B cell (primary cell): ENCODE measurements at regions not wholly inside any gene's neighbourhood (a gene's known extent, or its start where the extent isn't known, plus 50 kb on each side); places are given as distances from the start of the nearest gene placed in this dataset.
"Not testable (repeated sequence)": the region's sequence is repeated elsewhere in the genome, so short reads cannot be mapped to it uniquely, and the experiment has no call there.

Experiments
- ATAC-seq: fragments of 200-7000 bp; cut with Tn5 transposase; one replicate; pipeline ENCODE4 v1.10.0; 2021; ENCODE audit warnings: low read depth, mild to moderate bottlenecking, moderate number of reproducible peaks, moderate library complexity
- CTCF ChIA-PET: fragments of 350-600 bp; sonication (Branson Sonifier 250); formaldehyde crosslinking; loops from one replicate; lab custom pipeline; 2021; ENCODE audit warnings: antibody characterized with exemption, inconsistent platforms; lab: Charles Lee
- POLR2A ChIA-PET: fragments of 350-600 bp; sonication (Branson Sonifier 250); formaldehyde crosslinking; loops from one replicate; lab custom pipeline; 2021; ENCODE audit warnings: antibody characterized with exemption; lab: Charles Lee
- DNase-seq: peaks from one replicate; pipeline ENCODE4 v3.0.0; 2013
- H2AFZ ChIP-seq: 2 replicates; pipeline ENCODE4 v1.6.1; 2012; ENCODE audit warnings: mild to moderate bottlenecking, low read depth, low read length; ENCODE audit not compliant: insufficient read depth, poor library complexity, severe bottlenecking
- H3K27ac ChIP-seq, 2 donors: 1 replicate in 1 of 2; 2 replicates in 1 of 2; pipeline ENCODE4 v1.5.1; 2012 to 2013; ENCODE audit warnings: low read length in 2 of 2, mild to moderate bottlenecking in 2 of 2, moderate library complexity in 1 of 2
- H3K27me3 ChIP-seq, 4 experiments: fragments of 200-600 bp in 1 of 4; sonication (generic) in 1 of 4; replicated peaks in 1 of 4; 1 replicate in 2 of 4; 2 replicates in 2 of 4; pipeline versions ENCODE4 v1.6.1 to v1.7.0; 2013 to 2016; ENCODE audit warnings: low read length in 3 of 4, mild to moderate bottlenecking in 2 of 4, mixed read lengths in 1 of 4, moderate library complexity in 1 of 4; ENCODE audit not compliant: insufficient read depth in 4 of 4, control insufficient read depth in 3 of 4; ENCODE audit errors: control extremely low read depth in 1 of 4
- H3K36me3 ChIP-seq, 2 experiments: replicated peaks in 1 of 2; 1 replicate in 1 of 2; 2 replicates in 1 of 2; pipeline versions ENCODE4 v1.6.1 to v1.7.1; 2013; ENCODE audit warnings: low read length in 1 of 2; ENCODE audit not compliant: insufficient read depth in 2 of 2, control insufficient read depth in 1 of 2; ENCODE audit errors: control extremely low read depth in 1 of 2, extremely low read depth in 1 of 2
- H3K4me1 ChIP-seq, 2 donors: fragments of 200-600 bp in 1 of 2; sonication (generic) in 1 of 2; 1 replicate in 1 of 2; 2 replicates in 1 of 2; pipeline versions ENCODE4 v1.5.1 to v1.6.1; 2013 to 2017; ENCODE audit warnings: low read length in 2 of 2; ENCODE audit not compliant: control insufficient read depth in 2 of 2, insufficient read depth in 2 of 2
- H3K4me2 ChIP-seq: replicated peaks from 2 replicates; pipeline ENCODE3; 2012; ENCODE audit warnings: mild to moderate bottlenecking, low read depth, low read length; ENCODE audit not compliant: poor library complexity, severe bottlenecking
- H3K4me3 ChIP-seq, 5 experiments: fragments of 200-600 bp in 1 of 5; sonication (generic) in 1 of 5; 1 replicate in 3 of 5; 2 replicates in 2 of 5; pipeline versions ENCODE4 v1.5.1 to v1.7.0; 2011 to 2016; ENCODE audit warnings: low read length in 4 of 5, mild to moderate bottlenecking in 4 of 5, low read depth in 2 of 5, control low read depth in 1 of 5, moderate library complexity in 1 of 5; ENCODE audit not compliant: insufficient read depth in 1 of 5; ENCODE audit errors: control extremely low read depth in 1 of 5, extremely low read depth in 1 of 5
- H3K79me2 ChIP-seq: fragments of 200-600 bp; sonication (generic); one replicate; pipeline ENCODE4 v1.6.0; 2016; ENCODE audit warnings: low read length; ENCODE audit not compliant: control insufficient read depth, insufficient read depth
- H3K9ac ChIP-seq: fragments of 200-600 bp; sonication (generic); 2 replicates; pipeline ENCODE4 v1.6.1; 2017; ENCODE audit warnings: mild to moderate bottlenecking, low read length, moderate library complexity
- H3K9me3 ChIP-seq, 3 donors: one replicate each; pipeline versions ENCODE4 v1.6.1 to v1.7.1; 2013; ENCODE audit warnings: low read length in 2 of 3; ENCODE audit not compliant: control insufficient read depth in 2 of 3, insufficient read depth in 1 of 3; ENCODE audit errors: control extremely low read depth in 1 of 3
- H4K20me1 ChIP-seq: 2 replicates; pipeline ENCODE4 v1.6.0; 2012; ENCODE audit warnings: mild to moderate bottlenecking, low read length; ENCODE audit not compliant: insufficient read depth, control insufficient read depth, poor library complexity, severe bottlenecking
- H3K27ac Mint-ChIP-seq: one replicate; pipeline ENCODE4 v1.8.0; 2021; ENCODE audit warnings: mixed read lengths
- H3K27me3 Mint-ChIP-seq: one replicate; pipeline ENCODE4 v1.8.0; 2021; ENCODE audit warnings: mixed read lengths
- H3K4me1 Mint-ChIP-seq: one replicate; pipeline ENCODE4 v1.8.0; 2021; ENCODE audit warnings: mixed read lengths
- H3K4me3 Mint-ChIP-seq: one replicate; pipeline ENCODE4 v1.8.0; 2021; ENCODE audit warnings: mixed read lengths
- H3K9me3 Mint-ChIP-seq: one replicate; pipeline ENCODE4 v1.8.0; 2022; ENCODE audit warnings: mixed read lengths; ENCODE audit not compliant: insufficient read depth
- WGBS: methylation state at CpG from one replicate; pipeline ENCODE4 v1.1.5; 2013; ENCODE audit warnings: missing lambda C conversion rate; ENCODE audit not compliant: insufficient coverage; 5-methylcytosine and 5-hydroxymethylcytosine counted together
- intact Hi-C: fragments of 100-400 bp; cut with micrococcal nuclease; formaldehyde crosslinking; loops from one replicate; pipeline ENCODE4 v1.10.0; 2022

DNA sequence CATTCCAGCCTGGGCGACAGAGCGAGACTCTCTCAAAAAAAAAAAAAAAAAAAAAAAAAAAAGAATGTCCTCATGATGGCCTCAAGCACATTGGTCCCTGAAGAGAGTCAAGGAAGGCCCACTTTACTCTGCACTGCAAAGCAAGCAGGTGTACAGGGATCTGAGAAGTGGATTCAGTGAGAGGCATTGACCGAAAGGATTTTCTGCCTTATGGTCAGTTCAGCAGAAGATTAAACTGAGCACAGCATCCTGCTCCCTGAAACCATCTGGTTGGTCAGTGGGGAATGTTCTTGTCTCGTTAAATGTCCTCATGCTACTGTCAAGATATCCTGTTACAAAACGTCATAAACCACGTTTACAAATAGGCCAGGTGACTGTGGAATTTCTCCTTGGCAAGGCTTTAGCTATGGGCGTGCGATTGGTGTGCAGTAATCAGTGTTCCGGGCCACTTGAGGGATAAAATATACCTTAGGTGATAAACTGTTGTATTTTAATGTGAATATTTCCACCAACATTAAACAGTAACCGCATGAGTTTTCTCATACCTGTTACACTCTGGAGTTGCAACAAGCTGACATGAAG is 195.0 kb downstream of the ADRA2C start:
- CTCF ChIA-PET, intact Hi-C loops, H4K20me1 ChIP-seq, H3K4me3 ChIP-seq, ATAC-seq, H3K79me2 ChIP-seq, H3K9me3 ChIP-seq, H3K4me1 ChIP-seq, H3K36me3 ChIP-seq, H2AFZ ChIP-seq, H3K27me3 Mint-ChIP-seq, H3K4me3 Mint-ChIP-seq, H3K27ac ChIP-seq, H3K27me3 ChIP-seq, POLR2A ChIA-PET, H3K4me2 ChIP-seq, H3K27ac Mint-ChIP-seq, H3K9ac ChIP-seq, H3K4me1 Mint-ChIP-seq, H3K9me3 Mint-ChIP-seq, DNase-seq: not testable (repeated sequence)
- WGBS, result 100% methylated on average over 1 of the region's 10 CpGs

DNA sequence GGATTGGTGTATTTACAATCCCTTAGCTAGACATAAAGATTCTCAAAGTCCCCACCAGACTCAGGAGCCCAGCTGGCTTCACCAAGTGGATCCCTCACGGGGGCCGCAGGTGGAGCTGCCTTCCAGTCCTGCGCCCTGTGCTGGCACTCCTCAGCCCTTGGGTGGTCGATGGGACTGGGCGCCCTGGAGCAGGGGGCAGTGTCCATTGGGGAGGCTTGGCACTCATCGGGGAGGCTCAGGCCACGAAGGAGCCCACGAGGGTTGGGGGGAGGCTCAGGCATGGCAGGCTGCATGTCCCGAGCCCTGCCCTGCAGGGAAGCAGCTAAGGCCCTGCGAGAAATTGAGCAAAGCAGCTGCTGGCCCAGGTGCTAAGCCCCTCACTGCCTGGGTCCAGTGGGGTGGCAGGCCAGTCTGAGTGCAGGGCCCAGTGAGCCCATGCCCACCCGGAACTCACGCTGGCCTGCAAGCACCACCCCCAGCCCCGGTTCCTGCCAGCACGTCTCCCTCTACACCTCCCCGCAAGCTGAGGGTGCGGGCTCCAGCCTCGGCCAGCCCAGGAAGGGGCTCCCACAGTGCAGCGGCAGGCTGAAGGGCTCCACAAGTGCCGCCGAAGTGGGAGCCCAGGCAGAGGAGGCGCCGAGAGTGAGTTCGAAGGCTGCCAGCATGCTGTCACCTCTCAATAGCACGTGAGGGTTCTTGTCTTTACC is 198.5 kb downstream of the ADRA2C start:
- H3K4me3 Mint-ChIP-seq, H3K9ac ChIP-seq, H3K4me1 ChIP-seq, H3K4me2 ChIP-seq, H3K4me3 ChIP-seq, CTCF ChIA-PET, intact Hi-C loops, DNase-seq, H3K79me2 ChIP-seq, H3K36me3 ChIP-seq, POLR2A ChIA-PET, H3K27me3 ChIP-seq, H3K9me3 ChIP-seq, ATAC-seq, H3K27ac Mint-ChIP-seq, H3K27ac ChIP-seq, H2AFZ ChIP-seq, H3K9me3 Mint-ChIP-seq, H4K20me1 ChIP-seq, H3K4me1 Mint-ChIP-seq: not testable (repeated sequence)
- peaks cover 14% of the 10 kb centered on the region for H3K27me3 Mint-ChIP-seq
- 92% methylated on average over 24 of the region's 24 CpGs for WGBS

DNA sequence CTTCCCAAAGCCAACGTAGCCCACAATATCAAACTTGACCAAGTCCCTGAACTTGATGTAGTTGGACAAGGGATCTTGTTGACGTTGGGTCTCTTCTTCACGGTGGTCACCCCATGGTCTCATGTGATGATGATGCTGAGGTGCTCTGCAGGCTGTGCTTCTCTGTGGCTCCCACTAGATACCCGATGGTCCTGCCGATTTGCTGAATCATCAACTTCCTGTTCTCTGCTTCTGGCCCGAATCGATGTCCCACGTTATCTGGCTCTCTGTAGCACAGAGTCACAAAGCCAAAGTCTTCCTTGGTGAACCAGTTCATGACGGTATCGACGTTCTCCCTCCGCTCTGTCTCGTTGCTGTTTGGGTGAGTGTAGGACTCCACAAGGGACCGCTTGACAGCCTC is 201.0 kb downstream of the ADRA2C start:
- intact Hi-C loops, result not testable (repeated sequence)

DNA sequence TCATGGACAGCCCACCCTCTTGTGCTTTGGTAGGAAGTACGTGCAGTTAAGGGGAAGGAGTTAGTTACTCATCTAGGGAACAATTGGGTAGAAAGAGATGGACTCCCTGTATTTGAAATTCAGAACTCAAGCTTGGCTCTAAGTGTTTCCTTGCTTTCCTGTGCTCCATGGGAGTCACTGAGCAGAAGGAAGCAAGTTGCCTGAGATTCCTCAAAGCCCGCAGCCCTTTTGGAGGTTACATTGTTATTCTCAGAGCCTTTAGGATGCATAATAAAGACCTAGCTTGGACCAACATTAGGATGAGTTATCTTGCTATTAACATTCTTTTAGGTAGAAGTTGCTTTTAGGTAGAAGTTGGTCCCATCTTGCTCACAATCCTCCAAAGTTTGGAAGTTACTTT is 206.4 kb downstream of the ADRA2C start:
- H3K9me3 Mint-ChIP-seq, H3K9ac ChIP-seq, H3K27ac Mint-ChIP-seq, H2AFZ ChIP-seq, H3K27me3 ChIP-seq, H3K4me3 Mint-ChIP-seq, H3K9me3 ChIP-seq, H3K79me2 ChIP-seq, H4K20me1 ChIP-seq, H3K4me1 ChIP-seq, DNase-seq, H3K27ac ChIP-seq, H3K4me2 ChIP-seq, ATAC-seq, H3K36me3 ChIP-seq, H3K4me1 Mint-ChIP-seq, CTCF ChIA-PET, H3K4me3 ChIP-seq, POLR2A ChIA-PET, intact Hi-C loops: not testable (repeated sequence)
- 50% methylated on average over 1 of the region's 2 CpGs for WGBS
- peaks cover 27% of the 10 kb centered on the region for H3K27me3 Mint-ChIP-seq

More for the DNA sequence above, 201.0 kb downstream of the ADRA2C start:
- H3K9ac ChIP-seq, H3K27me3 ChIP-seq, H3K36me3 ChIP-seq, H3K4me1 ChIP-seq, H3K4me1 Mint-ChIP-seq, ATAC-seq, H3K27ac Mint-ChIP-seq, H3K4me3 ChIP-seq, H3K79me2 ChIP-seq, DNase-seq, CTCF ChIA-PET, H3K27ac ChIP-seq, H3K9me3 Mint-ChIP-seq, H2AFZ ChIP-seq, H3K9me3 ChIP-seq, H4K20me1 ChIP-seq, H3K4me3 Mint-ChIP-seq, POLR2A ChIA-PET, H3K4me2 ChIP-seq: not testable (repeated sequence)
- no CpG with 5 or more reads among the region's 14 CpGs for WGBS
- H3K27me3 Mint-ChIP-seq, result peaks cover 16% of the 10 kb centered on the region
